Endodermal cell (in vitro differentiated cells): ENCODE measurements at regions not wholly inside any gene's neighbourhood (a gene's known extent, or its start where the extent isn't known, plus 50 kb on each side); places are given as distances from the start of the nearest gene placed in this dataset.

Experiments
- DNase-seq: peaks from one replicate; pipeline ENCODE4 v3.0.0-alpha.2; 2017
- H3K27ac ChIP-seq: 2 replicates; pipeline ENCODE4 v1.5.1; 2013; ENCODE audit warnings: mild to moderate bottlenecking, low read depth, low read length, moderate library complexity
- H3K27me3 ChIP-seq: 2 replicates; pipeline ENCODE4 v1.6.1; 2013; ENCODE audit warnings: mild to moderate bottlenecking, low read length, moderate library complexity; ENCODE audit not compliant: insufficient read depth, control insufficient read depth, poor library complexity, severe bottlenecking
- H3K36me3 ChIP-seq: 2 replicates; pipeline ENCODE4 v1.7.0; 2013; ENCODE audit warnings: mild to moderate bottlenecking, low read length, moderate library complexity; ENCODE audit not compliant: control insufficient read depth, insufficient read depth
- H3K4me1 ChIP-seq: one replicate; pipeline ENCODE4 v1.7.0; 2013; ENCODE audit warnings: low read length; ENCODE audit not compliant: control insufficient read depth, insufficient read depth
- H3K4me3 ChIP-seq: 2 replicates; pipeline ENCODE4 v1.5.1; 2013; ENCODE audit warnings: mild to moderate bottlenecking, low read length, moderate library complexity
- H3K9ac ChIP-seq: 2 replicates; pipeline ENCODE4 v1.6.1; 2013; ENCODE audit warnings: mild to moderate bottlenecking, low read length, moderate library complexity; ENCODE audit not compliant: poor library complexity, severe bottlenecking; ENCODE audit errors: extremely low read depth
- H3K9me3 ChIP-seq: 2 replicates; pipeline ENCODE4 v1.6.1; 2013; ENCODE audit warnings: mild to moderate bottlenecking, low read length, moderate library complexity; ENCODE audit not compliant: control insufficient read depth
- H3K27ac Mint-ChIP-seq: 2 replicates; pipeline ENCODE4 v1.8.0; 2020; ENCODE audit warnings: mixed read lengths
- H3K27me3 Mint-ChIP-seq: 2 replicates; pipeline ENCODE4 v1.8.0; 2021; ENCODE audit warnings: mild to moderate bottlenecking, mixed read lengths; ENCODE audit not compliant: insufficient read depth
- H3K36me3 Mint-ChIP-seq: 2 replicates; pipeline ENCODE4 v1.8.0; 2020; ENCODE audit warnings: low read depth, mixed read lengths
- H3K4me1 Mint-ChIP-seq: 2 replicates; pipeline ENCODE4 v1.8.0; 2020; ENCODE audit warnings: mixed read lengths
- H3K4me3 Mint-ChIP-seq: 2 replicates; pipeline ENCODE4 v1.8.0; 2020; ENCODE audit warnings: mild to moderate bottlenecking, moderate library complexity, mixed read lengths
- H3K9me3 Mint-ChIP-seq: 2 replicates; pipeline ENCODE4 v1.8.0; 2020; ENCODE audit warnings: mild to moderate bottlenecking, mixed read lengths
- whole genome bisulfite sequencing, 2 experiments: methylation state at CpG; one replicate each; pipeline versions ENCODE4 v1.1.5 to v1.1.7; 2013; ENCODE audit warnings: missing lambda C conversion rate in 2 of 2, mixed read lengths in 1 of 2; ENCODE audit not compliant: insufficient coverage in 1 of 2, insufficient read length in 1 of 2; 5-methylcytosine and 5-hydroxymethylcytosine counted together
- TF ChIP-seq, protein P1 (sequence below): fragments of 200-600 bp; sonication (generic); conservative IDR thresholded peaks from 2 replicates; pipeline ENCODE4 v1.5.0; 2021; ENCODE audit warnings: antibody characterized with exemption, mild to moderate bottlenecking

- no peaks in the 10 kb centered on the region for H3K4me1 Mint-ChIP-seq
- no peak overlapping the region for H3K4me3 Mint-ChIP-seq
- no peaks in the 10 kb centered on the region for H3K9me3 Mint-ChIP-seq
- no peak overlapping the region for H3K27ac ChIP-seq
- TF ChIP-seq, protein P1, sequence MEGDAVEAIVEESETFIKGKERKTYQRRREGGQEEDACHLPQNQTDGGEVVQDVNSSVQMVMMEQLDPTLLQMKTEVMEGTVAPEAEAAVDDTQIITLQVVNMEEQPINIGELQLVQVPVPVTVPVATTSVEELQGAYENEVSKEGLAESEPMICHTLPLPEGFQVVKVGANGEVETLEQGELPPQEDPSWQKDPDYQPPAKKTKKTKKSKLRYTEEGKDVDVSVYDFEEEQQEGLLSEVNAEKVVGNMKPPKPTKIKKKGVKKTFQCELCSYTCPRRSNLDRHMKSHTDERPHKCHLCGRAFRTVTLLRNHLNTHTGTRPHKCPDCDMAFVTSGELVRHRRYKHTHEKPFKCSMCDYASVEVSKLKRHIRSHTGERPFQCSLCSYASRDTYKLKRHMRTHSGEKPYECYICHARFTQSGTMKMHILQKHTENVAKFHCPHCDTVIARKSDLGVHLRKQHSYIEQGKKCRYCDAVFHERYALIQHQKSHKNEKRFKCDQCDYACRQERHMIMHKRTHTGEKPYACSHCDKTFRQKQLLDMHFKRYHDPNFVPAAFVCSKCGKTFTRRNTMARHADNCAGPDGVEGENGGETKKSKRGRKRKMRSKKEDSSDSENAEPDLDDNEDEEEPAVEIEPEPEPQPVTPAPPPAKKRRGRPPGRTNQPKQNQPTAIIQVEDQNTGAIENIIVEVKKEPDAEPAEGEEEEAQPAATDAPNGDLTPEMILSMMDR: no peak
- H3K9ac ChIP-seq: no peak overlapping the region
- H3K27me3 Mint-ChIP-seq: no peaks in the 10 kb centered on the region
- no peak for DNase-seq
- H3K27ac Mint-ChIP-seq: no peak overlapping the region
- no peaks in the 10 kb centered on the region for H3K27me3 ChIP-seq
- no peak overlapping the region for H3K4me3 ChIP-seq
- no peaks in the 10 kb centered on the region for H3K36me3 ChIP-seq
- no peaks in the 10 kb centered on the region for H3K9me3 ChIP-seq
- H3K36me3 Mint-ChIP-seq: no peaks in the 10 kb centered on the region
- no peaks in the 10 kb centered on the region for H3K4me1 ChIP-seq
- 86% methylated on average over 1 of the region's 1 CpG; no CpG with 5 or more reads in 1 of the 2 experiments for WGBS, 2 experiments
These were observed 294.0 kb upstream of the AKR1E2 start for GRCh38 chr10:4532011-4532410.

- H3K36me3 Mint-ChIP-seq: no peaks in the 10 kb centered on the region
- TF ChIP-seq, protein P1: no peak
- no peak for DNase-seq
- Histone ChIP-seq H3K9ac (no peak overlapping the region), H3K9me3 (no peaks in the 10 kb centered on the region), H3K4me3 (no peak overlapping the region), H3K27ac (no peak overlapping the region), H3K4me1 (no peaks in the 10 kb centered on the region), H3K27me3 (no peaks in the 10 kb centered on the region), H3K36me3 (no peaks in the 10 kb centered on the region)
- no peak overlapping the region for H3K4me3 Mint-ChIP-seq
- no peak overlapping the region for H3K27ac Mint-ChIP-seq
- no peaks in the 10 kb centered on the region for H3K27me3 Mint-ChIP-seq
- H3K9me3 Mint-ChIP-seq: no peaks in the 10 kb centered on the region
- H3K4me1 Mint-ChIP-seq: no peaks in the 10 kb centered on the region
These were observed 296.7 kb upstream of the AKR1E2 start for GRCh38 chr10:4529266-4529665.

DNA sequence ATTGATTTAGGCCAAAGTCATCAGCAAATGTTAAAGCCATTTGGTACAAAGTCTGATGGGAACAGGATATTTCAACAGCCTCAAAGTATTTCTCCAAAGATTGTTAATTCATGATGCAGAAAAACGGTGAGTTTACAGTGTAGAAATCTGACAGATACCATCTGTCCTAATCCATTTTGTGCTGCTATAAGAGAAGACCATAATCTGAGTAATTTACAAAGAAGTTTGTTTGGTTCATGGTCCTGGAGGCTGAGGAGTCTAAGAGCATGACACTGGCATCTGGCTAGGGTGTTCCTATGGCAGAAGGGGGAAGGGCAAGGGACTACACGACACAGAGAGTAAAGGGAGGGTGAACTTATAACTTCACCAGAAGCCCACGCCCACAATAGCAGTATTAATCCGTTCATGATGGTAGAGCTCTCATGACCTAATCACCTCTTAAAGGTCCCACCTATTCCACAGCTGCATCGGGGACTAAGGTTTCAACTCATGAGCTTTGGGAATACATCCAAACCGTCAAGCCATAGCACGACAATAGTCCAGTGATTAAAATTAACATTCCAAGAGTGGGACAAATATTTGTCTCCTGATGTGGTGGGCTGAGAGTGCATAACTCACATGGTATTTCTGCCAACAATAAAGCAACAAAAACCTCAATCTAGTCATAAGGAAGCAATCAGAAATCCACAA lies 298.6 kb upstream of the AKR1E2 start:
- Mint-ChIP-seq H3K27me3 (no peaks in the 10 kb centered on the region), H3K9me3 (no peaks in the 10 kb centered on the region), H3K27ac (no peak overlapping the region), H3K4me3 (no peak overlapping the region), H3K4me1 (no peaks in the 10 kb centered on the region), H3K36me3 (no peaks in the 10 kb centered on the region)
- Histone ChIP-seq H3K27me3 (no peaks in the 10 kb centered on the region), H3K9ac (no peak overlapping the region), H3K4me3 (no peak overlapping the region), H3K4me1 (no peaks in the 10 kb centered on the region), H3K36me3 (no peaks in the 10 kb centered on the region), H3K9me3 (no peaks in the 10 kb centered on the region), H3K27ac (no peak overlapping the region)
- no peak for DNase-seq
- TF ChIP-seq, protein P1: no peak
- WGBS, 2 experiments: 88 to 94% methylated on average over 4 to 7 of the region's 7 CpGs
